ENCODE measurements at regions not wholly inside any gene's neighbourhood (a gene's known extent, or its start where the extent isn't known, plus 50 kb on each side); places are given as distances from the start of the nearest gene placed in this dataset.
A peak's percentile ranks its signal among the peaks of the same experiment; 100 is the strongest.

DNA sequence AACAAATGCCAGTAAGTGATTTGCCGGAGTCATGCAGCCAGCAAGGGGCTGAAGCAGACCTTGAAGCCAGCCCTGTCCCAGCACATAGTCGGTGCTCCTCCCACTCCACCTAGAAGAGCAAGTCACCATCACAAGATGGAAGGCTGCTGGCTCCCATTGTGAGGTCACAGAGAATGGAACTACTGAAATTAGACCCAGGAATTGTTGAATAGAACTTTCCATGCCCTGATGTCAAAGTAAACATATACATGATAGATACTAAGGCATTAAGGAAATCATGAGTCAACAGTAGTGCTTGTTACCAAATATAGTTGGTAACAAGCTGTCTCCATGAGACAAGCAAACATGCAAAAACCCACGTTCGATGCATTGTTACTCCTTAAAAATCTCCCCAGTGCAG lies 177.1 kb upstream of the MID1 start:
- intact Hi-C loops (cut with DNase I), result no loop called here
- no peaks in the 10 kb centered on the region for H3K9me3 ChIP-seq
- H3K27ac ChIP-seq, result no peak overlapping the region
- no peaks in the 10 kb centered on the region for H3K27me3 ChIP-seq
- H3K36me3 ChIP-seq, result no peaks in the 10 kb centered on the region
- H3K4me3 ChIP-seq, result no peak overlapping the region
- TF ChIP-seq, protein P1, sequence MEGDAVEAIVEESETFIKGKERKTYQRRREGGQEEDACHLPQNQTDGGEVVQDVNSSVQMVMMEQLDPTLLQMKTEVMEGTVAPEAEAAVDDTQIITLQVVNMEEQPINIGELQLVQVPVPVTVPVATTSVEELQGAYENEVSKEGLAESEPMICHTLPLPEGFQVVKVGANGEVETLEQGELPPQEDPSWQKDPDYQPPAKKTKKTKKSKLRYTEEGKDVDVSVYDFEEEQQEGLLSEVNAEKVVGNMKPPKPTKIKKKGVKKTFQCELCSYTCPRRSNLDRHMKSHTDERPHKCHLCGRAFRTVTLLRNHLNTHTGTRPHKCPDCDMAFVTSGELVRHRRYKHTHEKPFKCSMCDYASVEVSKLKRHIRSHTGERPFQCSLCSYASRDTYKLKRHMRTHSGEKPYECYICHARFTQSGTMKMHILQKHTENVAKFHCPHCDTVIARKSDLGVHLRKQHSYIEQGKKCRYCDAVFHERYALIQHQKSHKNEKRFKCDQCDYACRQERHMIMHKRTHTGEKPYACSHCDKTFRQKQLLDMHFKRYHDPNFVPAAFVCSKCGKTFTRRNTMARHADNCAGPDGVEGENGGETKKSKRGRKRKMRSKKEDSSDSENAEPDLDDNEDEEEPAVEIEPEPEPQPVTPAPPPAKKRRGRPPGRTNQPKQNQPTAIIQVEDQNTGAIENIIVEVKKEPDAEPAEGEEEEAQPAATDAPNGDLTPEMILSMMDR (IDR thresholded peaks at IDR 0.05), result no peak
- DNase-seq, result no peak
- ATAC-seq, result no peak
- no peaks in the 10 kb centered on the region for H3K4me1 ChIP-seq

DNA sequence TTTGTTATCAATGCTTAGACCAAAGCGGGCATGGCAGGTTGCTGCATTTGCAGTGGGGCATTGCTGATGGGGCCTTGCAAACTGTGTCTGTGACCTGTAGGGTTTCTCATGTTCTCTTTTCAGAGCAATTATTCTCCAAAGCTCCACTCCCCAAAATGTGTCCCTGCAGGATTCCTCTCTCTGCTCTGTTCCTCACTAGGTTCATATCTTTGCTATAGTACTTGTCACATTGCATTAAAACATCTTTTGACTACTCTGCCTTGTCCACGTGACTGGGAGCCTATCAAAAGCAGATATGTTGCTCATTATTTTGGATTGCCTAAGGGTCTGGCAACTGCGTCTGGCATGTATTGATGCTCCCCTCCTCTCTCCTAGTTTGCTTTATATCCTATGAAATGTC lies 177.7 kb upstream of the MID1 start:
- DNase-seq, result no peak

DNA sequence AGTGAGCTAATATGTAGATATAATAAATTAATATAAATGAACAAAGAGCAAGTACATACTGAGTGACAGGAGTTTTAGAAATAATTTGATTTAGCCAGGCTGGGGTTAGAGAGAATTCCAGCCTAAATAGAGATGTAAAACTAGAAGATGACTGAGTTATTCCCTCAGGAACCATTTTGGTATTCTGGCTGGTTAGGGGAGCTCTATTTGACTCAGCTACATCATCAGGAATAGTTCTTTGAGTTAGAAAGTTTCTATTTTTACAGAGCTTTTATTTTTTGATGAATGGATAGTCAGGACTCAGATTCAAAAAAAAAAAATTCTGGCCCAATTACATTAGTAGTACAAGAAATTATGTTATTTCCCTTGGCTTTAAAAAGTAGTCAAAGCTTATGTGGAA lies 180.4 kb upstream of the MID1 start:
- Histone ChIP-seq H3K9me3 (no peaks in the 10 kb centered on the region), H3K4me3 (no peak overlapping the region), H3K4me1 (no peaks in the 10 kb centered on the region), H3K27ac (no peak overlapping the region), H3K27me3 (no peaks in the 10 kb centered on the region), H3K36me3 (no peaks in the 10 kb centered on the region)
- no peak for DNase-seq
- intact Hi-C loops (cut with DNase I), result no loop called here
- TF ChIP-seq, protein P1 (IDR thresholded peaks at IDR 0.05), result no peak
- no peak for ATAC-seq

More for the DNA sequence above, 177.7 kb upstream of the MID1 start:
- no peak for ATAC-seq
- TF ChIP-seq, protein P1 (IDR thresholded peaks at IDR 0.05), result no peak
- Histone ChIP-seq H3K4me3 (no peak overlapping the region), H3K4me1 (no peaks in the 10 kb centered on the region), H3K9me3 (no peaks in the 10 kb centered on the region), H3K27ac (no peak overlapping the region), H3K36me3 (no peaks in the 10 kb centered on the region), H3K27me3 (no peaks in the 10 kb centered on the region)
- intact Hi-C loops (cut with DNase I), result no loop called here

DNA sequence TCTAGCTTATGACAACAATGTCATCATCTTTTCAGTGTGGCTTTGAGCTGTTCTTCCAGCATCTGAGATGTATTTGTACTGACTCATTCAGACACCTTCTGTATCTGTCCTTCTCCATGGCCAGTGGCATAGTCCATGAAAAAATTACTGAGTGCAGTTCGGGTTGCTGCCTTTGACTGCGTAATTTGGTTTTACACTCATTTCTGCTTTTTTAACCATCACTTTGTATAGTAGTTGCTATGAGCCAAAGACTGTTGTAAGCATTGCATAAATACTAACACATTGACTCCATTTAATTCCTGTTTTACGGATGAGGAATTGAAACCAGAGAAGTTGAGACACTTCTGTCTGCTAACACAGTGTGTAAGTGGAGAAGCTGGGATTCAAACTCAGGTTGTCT lies 190.7 kb upstream of the MID1 start:
- no peaks in the 10 kb centered on the region for H3K36me3 ChIP-seq
- no peaks in the 10 kb centered on the region for H3K4me1 ChIP-seq
- H3K27me3 ChIP-seq, result no peaks in the 10 kb centered on the region
- H3K9me3 ChIP-seq, result no peaks in the 10 kb centered on the region
- intact Hi-C loops (cut with DNase I), result no loop called here
- TF ChIP-seq, protein P1 (IDR thresholded peaks at IDR 0.05), result no peak
- no peak for DNase-seq
- H3K4me3 ChIP-seq, result no peak overlapping the region
- H3K27ac ChIP-seq, result no peak overlapping the region
- peak; percentile 51 for ATAC-seq

DNA sequence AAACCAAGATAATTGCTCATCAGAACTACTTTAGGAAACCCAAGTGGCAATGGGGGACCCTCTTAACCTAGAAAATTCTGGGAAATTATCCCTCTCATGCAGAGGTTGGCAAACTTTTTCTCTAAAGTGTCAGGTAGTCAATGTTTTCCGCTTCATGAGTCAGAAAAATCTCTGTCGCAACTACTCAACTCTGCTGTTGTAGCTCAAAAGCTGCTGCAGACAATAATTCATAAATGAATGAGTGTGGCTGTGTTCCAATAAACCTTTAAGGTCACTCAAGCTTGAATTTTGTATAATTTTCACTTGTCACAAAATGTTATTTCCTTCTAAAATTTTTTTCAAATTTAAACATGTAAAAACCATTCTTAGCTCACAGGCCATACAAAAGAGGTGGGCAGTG lies 193.4 kb upstream of the MID1 start:
- H3K27ac ChIP-seq, result no peak overlapping the region
- DNase-seq (no peak), ATAC-seq (no peak)
- no peaks in the 10 kb centered on the region for H3K36me3 ChIP-seq
- TF ChIP-seq, protein P1 (IDR thresholded peaks at IDR 0.05), result no peak
- H3K27me3 ChIP-seq, result no peaks in the 10 kb centered on the region
- no peaks in the 10 kb centered on the region for H3K9me3 ChIP-seq
- no peak overlapping the region for H3K4me3 ChIP-seq
- H3K4me1 ChIP-seq, result no peaks in the 10 kb centered on the region
- intact Hi-C loops (cut with DNase I), result no loop called here

DNA sequence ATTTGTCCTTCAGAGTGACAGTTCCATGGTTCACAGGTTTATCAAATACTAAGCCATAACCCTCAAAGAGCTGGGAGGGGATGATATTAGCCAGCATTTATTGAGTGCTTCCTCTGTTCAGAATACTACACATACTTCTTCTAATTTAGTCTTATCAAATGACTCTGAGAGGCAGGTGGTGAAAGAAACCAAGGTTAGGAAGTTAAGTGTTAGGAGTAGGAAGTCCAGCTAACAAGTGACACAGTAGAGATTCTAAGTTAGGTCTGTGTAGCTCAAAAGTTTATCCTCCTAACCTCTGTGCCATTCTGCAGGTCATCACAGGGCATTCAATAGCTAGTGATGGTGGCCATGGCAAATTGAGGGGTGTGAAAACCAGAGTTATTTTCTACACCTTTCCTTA lies 198.3 kb upstream of the MID1 start:
- intact Hi-C loops (cut with DNase I), result no loop called here

More for the DNA sequence above, 198.3 kb upstream of the MID1 start:
- Histone ChIP-seq H3K9me3 (no peaks in the 10 kb centered on the region), H3K4me3 (no peak overlapping the region), H3K36me3 (no peaks in the 10 kb centered on the region), H3K4me1 (no peaks in the 10 kb centered on the region), H3K27ac (no peak overlapping the region), H3K27me3 (no peaks in the 10 kb centered on the region)
- ATAC-seq, result no peak
- DNase-seq, result no peak
- TF ChIP-seq, protein P1 (IDR thresholded peaks at IDR 0.05), result no peak
